Lung (tissue), 11 donors: ENCODE measurements at regions not wholly inside any gene's neighbourhood (a gene's known extent, or its start where the extent isn't known, plus 50 kb on each side); places are given as distances from the start of the nearest gene placed in this dataset.

Source experiments
- ATAC-seq: fragments of 200-7000 bp; cut with Tn5 transposase; one replicate; pipeline ENCODE4 v1.9.1; 2020; ENCODE audit warnings: moderate number of reproducible peaks; ENCODE audit not compliant: insufficient read depth, low FRiP score
- DNase-seq, 3 donors: peaks; one replicate each; pipeline ENCODE4 v3.0.0-alpha.2; 2013 to 2017
- H3K27ac ChIP-seq, 2 donors: one replicate each; pipeline ENCODE4 v1.5.1; 2013; ENCODE audit warnings: mild to moderate bottlenecking in 2 of 2, moderate library complexity in 2 of 2, control low read depth in 1 of 2, inconsistent platforms in 1 of 2, low read depth in 1 of 2, low read length in 1 of 2
- H3K27me3 ChIP-seq, 3 donors: one replicate each; pipeline ENCODE4 v1.5.1; 2013; ENCODE audit warnings: low read length in 2 of 3; ENCODE audit not compliant: control insufficient read depth in 3 of 3, insufficient read depth in 3 of 3
- H3K36me3 ChIP-seq, 4 donors: one replicate each; pipeline ENCODE4 v1.5.1; 2013; ENCODE audit warnings: low read length in 4 of 4, mild to moderate bottlenecking in 1 of 4, moderate library complexity in 1 of 4; ENCODE audit not compliant: control insufficient read depth in 4 of 4, insufficient read depth in 4 of 4
- H3K4me1 ChIP-seq, 5 donors: one replicate each; pipeline ENCODE4 v1.5.1; 2013; ENCODE audit warnings: low read length in 5 of 5, mild to moderate bottlenecking in 2 of 5, moderate library complexity in 1 of 5; ENCODE audit not compliant: control insufficient read depth in 5 of 5, insufficient read depth in 5 of 5
- H3K4me3 ChIP-seq: one replicate; pipeline ENCODE4 v1.5.1; 2013; ENCODE audit warnings: mild to moderate bottlenecking, control low read depth, moderate library complexity
- H3K9ac ChIP-seq, 2 donors: one replicate each; pipeline ENCODE4 v1.5.1; 2013; ENCODE audit warnings: low read length in 2 of 2, control low read depth in 1 of 2; ENCODE audit not compliant: insufficient read depth in 1 of 2
- H3K9me3 ChIP-seq, 4 donors: one replicate each; pipeline ENCODE4 v1.5.1; 2013; ENCODE audit warnings: low read length in 3 of 4, mild to moderate bottlenecking in 1 of 4, moderate library complexity in 1 of 4; ENCODE audit not compliant: control insufficient read depth in 4 of 4, insufficient read depth in 3 of 4
- WGBS, 2 donors: extraction: QIAGEN DNeasy Blood & Tissue Kit; methylation state at CpG; one replicate each; pipeline ENCODE4 v1.1.7; 2013; 5-methylcytosine and 5-hydroxymethylcytosine counted together
- TF ChIP-seq, protein P1 (sequence below): IDR thresholded peaks from 2 replicates; pipeline ENCODE4 v1.5.1; 2012; ENCODE audit warnings: mild to moderate bottlenecking; ENCODE audit errors: control extremely low read depth, extremely low read depth
- donor health status: control.
- donor health status: control.
- donor health status: Bipolar disorder and iron deficiency.
- donor health status: healthy.
- donor health status: DM: yes; HTN: yes; CAD: no.

DNA sequence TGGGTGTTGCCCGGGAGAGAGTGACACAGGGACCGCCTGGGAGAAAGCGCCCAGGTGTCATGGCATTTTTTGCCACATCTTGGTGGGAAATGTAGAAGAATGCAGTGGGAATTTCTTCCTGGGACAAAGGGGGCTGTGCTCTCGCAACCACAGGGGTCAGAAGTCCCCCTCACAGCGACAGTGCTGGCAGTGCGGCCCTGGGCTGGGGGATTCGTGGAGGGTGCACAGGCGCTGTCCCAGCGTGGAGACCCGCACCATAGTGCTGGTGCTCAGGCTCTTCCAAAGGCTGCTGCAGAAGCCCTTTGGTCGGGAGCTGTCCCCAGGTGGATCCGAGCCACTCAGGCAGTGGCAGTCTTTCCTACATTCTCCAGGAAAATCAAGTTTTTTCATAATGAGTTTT lies 128.8 kb upstream of the SOX11 start:
- no peak overlapping the region for H3K9ac ChIP-seq
- DNase-seq (no peak), ATAC-seq (no peak)
- H3K27me3 ChIP-seq: no peaks in the 10 kb centered on the region
- H3K36me3 ChIP-seq: no peaks in the 10 kb centered on the region
- 87 to 90% methylated on average over 12 of the region's 12 CpGs for WGBS, 2 donors
- no peak overlapping the region for H3K4me3 ChIP-seq
- peaks cover 0 to 4% (median 0%) of the 10 kb centered on the region in 5 donors for H3K4me1 ChIP-seq
- TF ChIP-seq, protein P1, sequence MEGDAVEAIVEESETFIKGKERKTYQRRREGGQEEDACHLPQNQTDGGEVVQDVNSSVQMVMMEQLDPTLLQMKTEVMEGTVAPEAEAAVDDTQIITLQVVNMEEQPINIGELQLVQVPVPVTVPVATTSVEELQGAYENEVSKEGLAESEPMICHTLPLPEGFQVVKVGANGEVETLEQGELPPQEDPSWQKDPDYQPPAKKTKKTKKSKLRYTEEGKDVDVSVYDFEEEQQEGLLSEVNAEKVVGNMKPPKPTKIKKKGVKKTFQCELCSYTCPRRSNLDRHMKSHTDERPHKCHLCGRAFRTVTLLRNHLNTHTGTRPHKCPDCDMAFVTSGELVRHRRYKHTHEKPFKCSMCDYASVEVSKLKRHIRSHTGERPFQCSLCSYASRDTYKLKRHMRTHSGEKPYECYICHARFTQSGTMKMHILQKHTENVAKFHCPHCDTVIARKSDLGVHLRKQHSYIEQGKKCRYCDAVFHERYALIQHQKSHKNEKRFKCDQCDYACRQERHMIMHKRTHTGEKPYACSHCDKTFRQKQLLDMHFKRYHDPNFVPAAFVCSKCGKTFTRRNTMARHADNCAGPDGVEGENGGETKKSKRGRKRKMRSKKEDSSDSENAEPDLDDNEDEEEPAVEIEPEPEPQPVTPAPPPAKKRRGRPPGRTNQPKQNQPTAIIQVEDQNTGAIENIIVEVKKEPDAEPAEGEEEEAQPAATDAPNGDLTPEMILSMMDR: no peak
- no peak overlapping the region for H3K27ac ChIP-seq
- peaks cover 0 to 3% (median 0%) of the 10 kb centered on the region in 4 donors for H3K9me3 ChIP-seq

DNA sequence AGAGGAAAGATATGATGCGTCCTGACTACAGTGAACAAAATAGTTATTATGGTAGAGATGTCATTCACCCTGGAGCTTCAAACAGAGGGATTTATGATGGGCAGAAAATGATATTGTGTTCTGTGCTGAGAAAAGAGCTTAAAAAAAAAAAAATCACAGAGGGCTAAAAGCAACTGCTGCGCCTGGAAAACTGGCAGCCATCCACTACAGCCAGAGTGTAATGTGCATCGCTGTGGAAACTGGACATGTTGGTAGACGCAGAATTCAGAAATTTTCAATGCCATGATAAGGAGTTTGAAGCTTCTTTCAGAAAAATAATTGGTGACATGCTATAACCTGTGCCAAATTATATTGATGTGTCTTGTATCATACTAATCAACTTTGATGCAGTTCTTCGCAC lies 122.9 kb upstream of the SOX11 start:
- 88 to 91% methylated on average over 5 of the region's 5 CpGs for WGBS, 2 donors
- peak; percentile 37 to 69 (median 67) for DNase-seq
- Histone ChIP-seq H3K4me1 (no peaks in the 10 kb centered on the region), H3K36me3 (no peaks in the 10 kb centered on the region), H3K9ac (no peak overlapping the region), H3K27ac (no peak overlapping the region), H3K9me3 (no peaks in the 10 kb centered on the region), H3K27me3 (no peaks in the 10 kb centered on the region), H3K4me3 (no peak overlapping the region)
- no peak for ATAC-seq
- TF ChIP-seq, protein P1: no peak

DNA sequence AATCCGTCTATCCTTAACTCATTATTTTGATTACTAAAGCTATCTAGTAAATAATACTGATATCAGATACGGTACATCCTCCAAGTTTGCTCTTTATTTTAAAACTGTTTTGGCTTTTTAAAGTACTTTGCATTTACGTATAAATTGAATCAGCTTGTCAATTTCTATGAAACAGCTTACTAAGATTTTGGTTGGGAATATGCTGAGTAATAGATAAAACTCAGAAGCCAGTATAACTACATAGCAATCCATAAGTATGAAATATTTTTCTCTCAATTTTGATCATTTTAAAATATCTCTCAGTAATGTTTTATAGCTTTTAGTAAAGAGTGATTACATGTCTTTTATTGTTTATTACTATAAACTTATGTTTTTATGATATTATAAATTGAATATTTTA lies 116.2 kb upstream of the SOX11 start:
- H3K4me3 ChIP-seq: no peak overlapping the region
- H3K27ac ChIP-seq: no peak overlapping the region
- H3K36me3 ChIP-seq: no peaks in the 10 kb centered on the region
- TF ChIP-seq, protein P1: no peak
- H3K9me3 ChIP-seq: no peaks in the 10 kb centered on the region
- ATAC-seq: no peak
- no peaks in the 10 kb centered on the region for H3K4me1 ChIP-seq
- no peaks in the 10 kb centered on the region for H3K27me3 ChIP-seq
- H3K9ac ChIP-seq: no peak overlapping the region
- WGBS, 2 donors: 75 to 90% methylated on average over 3 of the region's 3 CpGs
- no peak for DNase-seq

DNA sequence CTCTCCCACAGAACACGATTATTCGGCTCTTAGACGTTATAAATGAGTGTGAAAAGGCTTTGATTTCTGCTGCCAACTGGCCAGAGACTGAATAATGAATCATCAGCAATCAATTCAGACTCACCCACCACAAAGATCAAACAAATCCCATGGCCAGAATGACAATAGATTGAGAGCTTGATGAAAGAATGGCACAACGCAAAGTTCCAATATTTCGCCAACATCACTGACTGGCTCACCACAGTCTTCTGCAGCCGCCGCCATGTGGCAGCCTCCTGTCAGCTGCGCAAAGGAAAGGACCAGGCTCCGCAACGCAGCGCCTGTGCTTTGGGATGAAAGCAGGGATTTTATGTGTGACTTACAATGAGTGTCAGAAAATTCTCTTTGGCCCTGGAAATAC lies 104.4 kb upstream of the SOX11 start:
- no peak for ATAC-seq
- no peak overlapping the region for H3K4me3 ChIP-seq
- H3K27ac ChIP-seq: no peak overlapping the region
- no peak for DNase-seq
- peaks cover 0 to 11% (median 0%) of the 10 kb centered on the region in 4 donors for H3K9me3 ChIP-seq
- no peaks in the 10 kb centered on the region for H3K36me3 ChIP-seq
- TF ChIP-seq, protein P1: no peak
- 87 to 95% methylated on average over 11 of the region's 11 CpGs for WGBS, 2 donors
- no peak overlapping the region for H3K9ac ChIP-seq
- H3K4me1 ChIP-seq: peaks cover 0 to 23% (median 12%) of the 10 kb centered on the region in 5 donors
- no peaks in the 10 kb centered on the region for H3K27me3 ChIP-seq
